IMR-90 (cell line): ENCODE measurements at regions not wholly inside any gene's neighbourhood (a gene's known extent, or its start where the extent isn't known, plus 50 kb on each side); places are given as distances from the start of the nearest gene placed in this dataset.

ENCODE experiments used
- ATAC-seq: fragments of 200-7000 bp; cut with Tn5 transposase; 2 replicates; pipeline ENCODE4 v1.9.1; 2020; ENCODE audit warnings: low read depth, mild to moderate bottlenecking, moderate library complexity
- BruUV-seq: library from RNA; stranded (reverse); fragments of 400-500 nt; replicated peaks from 2 replicates; lab custom pipeline; 2021; lab: Mats Ljungman, UMichigan
- CTCF ChIA-PET: fragments of 300-600 bp; formaldehyde crosslinking; extraction: SDS; loops from one replicate; lab custom pipeline; 2021; ENCODE audit warnings: antibody characterized with exemption; lab: Yijun Ruan, JAX
- POLR2A ChIA-PET: fragments of 300-600 bp; sonication (Branson Sonifier 250); formaldehyde crosslinking; loops from one replicate; lab custom pipeline; 2022; ENCODE audit warnings: antibody characterized with exemption; ENCODE audit not compliant: unreplicated experiment; lab: Charles Lee
- DNase-seq: peaks from one replicate; pipeline ENCODE4 v3.0.0; 2013
- H2AFZ ChIP-seq: replicated peaks from 2 replicates; pipeline ENCODE3; 2013; ENCODE audit warnings: low read length, mild to moderate bottlenecking; ENCODE audit not compliant: poor library complexity
- H2AK5ac ChIP-seq: 2 replicates; pipeline ENCODE4 v1.6.1; 2013; ENCODE audit warnings: low read depth, low read length, inconsistent platforms
- H2AK9ac ChIP-seq: replicated peaks from 2 replicates; pipeline ENCODE3; 2013; ENCODE audit warnings: mild to moderate bottlenecking, low read depth, low read length, moderate library complexity; ENCODE audit not compliant: poor library complexity
- H2BK120ac ChIP-seq: 2 replicates; pipeline ENCODE4 v1.6.1; 2013; ENCODE audit warnings: low read depth, low read length, inconsistent platforms
- H2BK15ac ChIP-seq: 3 replicates; pipeline ENCODE4 v1.6.1; 2013; ENCODE audit warnings: low read depth, low read length, inconsistent platforms
- H2BK20ac ChIP-seq: 2 replicates; pipeline ENCODE4 v1.6.1; 2013; ENCODE audit warnings: low read depth, mild to moderate bottlenecking, inconsistent platforms, low read length, moderate library complexity
- H2BK5ac ChIP-seq: 2 replicates; pipeline ENCODE4 v1.6.1; 2013; ENCODE audit warnings: mild to moderate bottlenecking, low read depth, low read length, inconsistent platforms; ENCODE audit not compliant: poor library complexity, severe bottlenecking
- H3K14ac ChIP-seq: replicated peaks from 2 replicates; pipeline ENCODE4 v1.6.1; 2013; ENCODE audit warnings: low read depth, low read length, inconsistent platforms
- H3K18ac ChIP-seq: 2 replicates; pipeline ENCODE4 v1.6.1; 2013; ENCODE audit warnings: low read depth, low read length, control low read depth
- H3K23ac ChIP-seq: 2 replicates; pipeline ENCODE4 v1.6.1; 2013; ENCODE audit warnings: low read depth, low read length, inconsistent platforms
- H3K27ac ChIP-seq: 2 replicates; pipeline ENCODE4 v1.5.1; 2013; ENCODE audit warnings: mild to moderate bottlenecking, control low read depth, low read length; ENCODE audit not compliant: insufficient read depth
- H3K27me3 ChIP-seq: 2 replicates; pipeline ENCODE4 v1.6.1; 2013; ENCODE audit warnings: low read length; ENCODE audit not compliant: control insufficient read depth, insufficient read depth
- H3K36me3 ChIP-seq: 2 replicates; pipeline ENCODE4 v1.6.1; 2013; ENCODE audit warnings: low read length, mixed read lengths; ENCODE audit not compliant: control insufficient read depth, insufficient read depth
- H3K4ac ChIP-seq: 2 replicates; pipeline ENCODE4 v1.6.1; 2013; ENCODE audit warnings: low read depth, low read length, inconsistent platforms
- H3K4me1 ChIP-seq: 2 replicates; pipeline ENCODE4 v1.6.1; 2013; ENCODE audit warnings: low read length, mixed read lengths; ENCODE audit not compliant: control insufficient read depth, insufficient read depth
- H3K4me2 ChIP-seq: 2 replicates; pipeline ENCODE4 v1.6.1; 2013; ENCODE audit warnings: low read depth, mild to moderate bottlenecking, control low read depth, low read length, moderate library complexity
- H3K4me3 ChIP-seq: 2 replicates; pipeline ENCODE4 v1.5.1; 2013; ENCODE audit warnings: low read depth, mild to moderate bottlenecking, control low read depth, low read length, moderate library complexity; ENCODE audit not compliant: insufficient read depth
- H3K56ac ChIP-seq: 2 replicates; pipeline ENCODE4 v1.6.1; 2013; ENCODE audit warnings: low read length, inconsistent platforms; ENCODE audit not compliant: insufficient read depth; ENCODE audit errors: extremely low read depth
- H3K79me1 ChIP-seq, 2 experiments: 2 replicates each; pipeline ENCODE4 v1.6.1; 2013; ENCODE audit warnings: low read length in 2 of 2, inconsistent platforms in 1 of 2, low read depth in 1 of 2
- H3K9ac ChIP-seq: 2 replicates; pipeline ENCODE4 v1.6.1; 2013; ENCODE audit warnings: low read depth, low read length, control low read depth
- H3K9me1 ChIP-seq: 2 replicates; pipeline ENCODE4 v1.6.1; 2013; ENCODE audit warnings: low read length, inconsistent platforms; ENCODE audit not compliant: insufficient read depth
- H3K9me3 ChIP-seq: 2 replicates; pipeline ENCODE4 v1.6.1; 2013; ENCODE audit warnings: low read length; ENCODE audit not compliant: control insufficient read depth, insufficient read depth
- H4K20me1 ChIP-seq: 2 replicates; pipeline ENCODE4 v1.6.1; 2013; ENCODE audit warnings: low read length, inconsistent platforms; ENCODE audit not compliant: insufficient read depth
- H4K5ac ChIP-seq: 2 replicates; pipeline ENCODE4 v1.6.1; 2013; ENCODE audit warnings: mild to moderate bottlenecking, low read depth, low read length, control low read depth
- H4K8ac ChIP-seq, 2 experiments: 2 replicates each; pipeline ENCODE4 v1.6.1; 2013; ENCODE audit warnings: low read depth in 2 of 2, low read length in 2 of 2, control low read depth in 1 of 2, inconsistent platforms in 1 of 2
- H4K91ac ChIP-seq: 2 replicates; pipeline ENCODE4 v1.6.1; 2013; ENCODE audit warnings: low read depth, low read length, inconsistent platforms; ENCODE audit not compliant: insufficient read depth
- FOS ChIP-seq: fragments of 150-350 bp; IDR thresholded peaks from 2 replicates; pipeline ENCODE4 v1.6.1; 2016; ENCODE audit warnings: low read depth, low read length
- MAFK ChIP-seq: IDR thresholded peaks from 2 replicates; pipeline ENCODE4 v1.6.1; 2012; ENCODE audit warnings: low read depth, low read length, improper control_type of control experiment
- WGBS, 2 experiments: methylation state at CpG; one replicate each; pipeline versions ENCODE4 v1.1.5 to v1.1.7; 2013; ENCODE audit warnings: missing lambda C conversion rate in 2 of 2; ENCODE audit not compliant: insufficient read length in 1 of 2; ENCODE audit errors: extremely low coverage in 2 of 2; 5-methylcytosine and 5-hydroxymethylcytosine counted together
- dilution Hi-C: fragments of 300-500 bp; cut with HindIII; formaldehyde crosslinking; loops from one replicate; pipeline ENCODE4 v1.14.3; 2018; ENCODE audit warnings: low sequenced_read_pairs; ENCODE audit not compliant: unreplicated experiment
- in situ Hi-C: fragments of 300-500 bp; cut with MboI; formaldehyde crosslinking; loops from 3 replicates; pipeline ENCODE4 v1.14.3; 2019; ENCODE audit warnings: low sequenced_read_pairs, inconsistent platforms, mixed read lengths
- intact Hi-C: fragments of 100-400 bp; cut with micrococcal nuclease; formaldehyde crosslinking; loops from 2 replicates; pipeline ENCODE4 v1.10.0; 2022

GRCh38 chr13:68051910-68052309, 821.8 kb upstream of the PCDH9 start:
- Histone ChIP-seq H3K56ac (no peak overlapping the region), H2AFZ (no peak overlapping the region), H3K9ac (no peak overlapping the region), H4K8ac (no peak overlapping the region), H3K9me1 (no peaks in the 10 kb centered on the region), H2BK5ac (no peak overlapping the region), H3K4ac (no peak overlapping the region), H3K9me3 (no peaks in the 10 kb centered on the region; the same call in none of the 2 replicates), H4K20me1 (no peaks in the 10 kb centered on the region), H2BK20ac (no peak overlapping the region), H3K4me2 (no peak overlapping the region), H2BK15ac (no peak overlapping the region), H3K27ac (no peak overlapping the region), H3K4me1 (no peaks in the 10 kb centered on the region), H3K79me1 (no peaks in the 10 kb centered on the region), H4K91ac (no peak overlapping the region), H2AK9ac (no peak overlapping the region), H4K5ac (no peak overlapping the region), H3K18ac (no peak overlapping the region), H2BK120ac (no peak overlapping the region), H3K23ac (no peak overlapping the region), H2AK5ac (no peak overlapping the region), H3K36me3 (no peaks in the 10 kb centered on the region), H3K27me3 (no peaks in the 10 kb centered on the region), H3K14ac (no peak overlapping the region), H3K4me3 (no peak overlapping the region)
- in situ Hi-C loops (no loop called here), dilution Hi-C loops (no loop called here), intact Hi-C loops (no loop called here)
- no peak for DNase-seq
- ChIA-PET CTCF (no interaction called here), POLR2A (no interaction called here)
- ATAC-seq, result no peak
- WGBS, 2 experiments, result no CpG with 5 or more reads among the region's 5 CpGs
- TF ChIP-seq MAFK (peak; percentile 75), FOS (no peak)
- no TSS peak for BruUV-seq
